NCI-H2227 (cell line): ENCODE measurements at regions not wholly inside any gene's neighbourhood (a gene's known extent, or its start where the extent isn't known, plus 50 kb on each side); places are given as distances from the start of the nearest gene placed in this dataset.

Experiments used
- DNase-seq: peaks from one replicate; lab custom pipeline; 2025; ENCODE audit not compliant: unreplicated experiment; lab: John Stamatoyannopoulos, UW

DNA sequence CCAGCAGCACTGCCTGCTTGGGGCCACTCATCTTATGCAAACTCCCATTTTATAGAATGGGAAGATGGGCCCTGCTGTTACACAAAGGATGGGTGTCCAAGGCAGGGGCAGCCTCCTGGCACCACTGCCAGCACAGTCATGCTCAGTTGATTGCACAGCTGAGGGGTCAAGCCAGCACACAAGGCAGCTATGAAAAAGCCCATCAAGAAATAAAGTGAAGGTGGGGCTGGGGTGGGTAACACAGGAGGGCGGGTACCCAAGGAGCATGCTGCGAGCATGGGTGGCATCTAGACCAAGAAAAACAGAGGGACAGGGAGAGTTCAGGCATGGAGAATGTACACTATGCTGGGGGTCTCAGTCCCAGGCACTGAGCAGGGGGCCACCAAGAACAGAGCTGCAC is 74.7 kb upstream of the UNC5B start:
- no peak for DNase-seq

DNA sequence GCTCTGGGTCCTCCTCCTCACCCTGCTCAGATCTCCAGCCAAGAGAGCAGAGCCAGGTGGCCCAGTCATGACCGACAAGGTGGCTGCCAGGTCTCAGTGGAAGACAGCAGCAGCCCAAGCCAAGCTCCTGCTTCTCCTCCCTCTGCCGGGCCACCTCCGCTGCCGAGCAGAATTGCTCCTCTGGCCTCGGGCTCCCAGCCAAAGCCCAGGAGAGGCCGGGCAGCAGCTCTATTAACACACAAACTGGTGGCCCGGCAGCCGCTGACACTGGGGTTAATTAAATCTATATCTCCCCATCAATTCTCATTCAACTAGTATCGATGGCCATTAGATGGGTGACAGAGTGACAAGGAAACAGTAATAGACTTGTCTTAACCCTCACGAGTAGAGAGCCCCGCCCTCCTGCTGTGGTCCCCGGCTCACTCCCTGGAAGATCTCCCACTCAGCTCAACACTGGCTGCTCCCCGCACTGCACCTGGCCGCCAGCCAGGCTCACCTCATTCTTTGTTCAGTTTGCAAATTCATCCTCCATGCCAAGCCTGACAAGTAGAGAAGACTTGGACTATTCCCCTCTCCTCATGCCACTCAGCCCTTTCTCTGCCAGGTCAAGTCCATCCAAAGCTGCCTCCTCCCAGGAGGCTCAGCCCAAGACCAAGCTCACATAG is 74.1 kb upstream of the UNC5B start:
- DNase-seq, result no peak

DNA sequence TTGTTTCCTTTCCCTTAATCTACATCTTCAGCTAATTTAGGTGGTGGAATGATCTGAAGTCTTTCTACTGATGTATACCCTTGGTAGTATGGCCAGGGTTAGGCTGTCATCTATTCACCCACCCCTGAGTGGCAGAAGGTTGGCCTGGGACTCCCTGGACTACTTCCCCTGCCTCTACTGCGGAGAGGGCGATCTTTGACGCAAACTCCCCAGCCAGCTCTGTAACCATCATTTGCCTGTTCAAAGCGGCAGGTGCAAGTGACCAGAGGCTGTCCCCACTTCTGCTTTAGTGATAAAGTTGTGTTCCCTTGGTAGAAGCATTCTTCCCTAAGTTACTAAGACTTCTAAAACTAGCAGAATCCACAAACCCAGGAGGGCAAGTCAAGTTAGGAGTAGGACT is 70.8 kb upstream of the UNC5B start:
- DNase-seq, result no peak

DNA sequence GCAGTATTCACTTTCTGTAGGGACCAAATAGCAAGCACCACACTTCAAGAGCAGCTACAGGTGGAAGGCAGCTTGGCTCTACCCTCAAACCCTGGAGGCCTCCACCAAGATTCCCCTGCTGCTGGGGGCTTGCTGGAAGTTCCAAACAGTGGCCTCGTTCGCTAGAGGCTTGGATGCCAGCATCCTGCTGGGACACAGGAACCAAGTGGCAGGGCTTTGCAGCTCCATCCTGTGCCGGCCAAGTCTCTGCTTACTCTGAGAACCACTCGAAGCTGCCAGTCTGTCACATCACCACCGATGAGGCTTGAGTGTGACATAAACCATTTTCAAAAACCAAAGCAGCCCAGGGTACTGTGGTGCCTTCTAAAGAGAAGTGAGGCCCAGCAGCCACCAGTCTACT is 69.2 kb upstream of the UNC5B start:
- no peak for DNase-seq

DNA sequence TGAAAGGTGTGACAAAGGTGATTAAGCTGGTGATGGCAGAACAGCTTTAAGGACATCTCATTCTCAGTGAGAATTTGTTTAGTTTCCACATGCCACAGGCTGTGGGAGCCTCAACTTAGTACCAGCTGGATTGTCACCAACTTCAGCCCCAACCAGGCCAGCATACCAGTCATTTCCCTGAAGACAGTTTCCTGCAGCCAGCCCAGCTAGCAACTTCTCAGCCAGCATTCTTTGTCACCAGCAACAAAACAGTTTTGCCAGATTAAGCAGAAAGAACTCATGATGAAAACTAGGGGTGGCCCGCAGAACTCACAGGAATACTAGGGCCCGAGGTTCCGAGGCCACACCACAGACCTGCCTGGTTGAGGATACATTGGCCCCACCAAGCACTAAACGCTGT is 68.8 kb upstream of the UNC5B start:
- DNase-seq, result no peak

DNA sequence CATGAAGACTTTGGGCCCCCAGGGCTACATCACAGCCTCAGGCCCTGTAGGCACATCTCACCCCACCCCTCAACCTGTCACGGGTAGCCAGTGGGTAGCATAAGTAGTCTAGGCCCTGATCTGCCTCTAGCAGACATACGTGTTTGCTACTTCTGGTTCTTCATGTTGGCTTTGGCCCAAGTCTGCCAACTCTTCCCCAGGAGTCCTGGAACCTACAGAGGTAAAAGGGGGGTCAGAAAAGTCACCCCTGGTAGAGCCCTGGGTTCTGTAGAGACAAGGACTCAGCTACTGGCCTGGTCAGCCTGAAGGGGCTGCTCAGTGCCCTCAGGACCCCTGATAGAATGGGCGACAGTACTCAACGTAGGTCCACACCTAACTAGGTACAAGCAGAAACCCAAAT is 67.5 kb upstream of the UNC5B start:
- no peak for DNase-seq

DNA sequence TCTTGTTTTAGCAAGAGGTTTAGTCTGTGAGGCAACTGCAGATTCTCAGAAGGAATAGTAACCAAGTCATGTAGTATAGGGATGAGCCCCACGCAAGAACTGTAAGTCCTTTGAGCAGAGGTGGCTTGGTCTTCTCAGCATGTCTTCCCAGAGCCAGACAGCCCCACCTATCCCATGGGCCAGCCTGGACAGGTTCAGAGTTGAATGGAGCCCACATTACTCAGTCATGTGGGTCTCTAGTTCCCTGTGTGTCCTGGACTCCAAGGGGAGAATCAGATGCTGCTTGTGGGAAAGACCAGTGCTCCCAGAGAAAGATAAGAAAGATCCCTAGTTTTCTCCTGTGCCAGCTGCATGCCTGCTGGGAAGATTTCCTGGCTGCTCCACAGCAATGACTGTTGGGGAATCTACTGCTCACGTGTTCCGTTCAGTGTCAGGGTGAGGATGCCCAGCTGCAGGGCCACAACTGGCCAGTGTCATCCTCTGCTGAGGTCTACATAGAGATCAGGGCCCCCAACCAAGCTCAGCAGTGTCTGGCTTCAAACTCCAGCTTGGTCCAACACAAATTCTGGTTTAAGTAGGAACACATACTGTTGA is 66.9 kb upstream of the UNC5B start:
- DNase-seq, result no peak

DNA sequence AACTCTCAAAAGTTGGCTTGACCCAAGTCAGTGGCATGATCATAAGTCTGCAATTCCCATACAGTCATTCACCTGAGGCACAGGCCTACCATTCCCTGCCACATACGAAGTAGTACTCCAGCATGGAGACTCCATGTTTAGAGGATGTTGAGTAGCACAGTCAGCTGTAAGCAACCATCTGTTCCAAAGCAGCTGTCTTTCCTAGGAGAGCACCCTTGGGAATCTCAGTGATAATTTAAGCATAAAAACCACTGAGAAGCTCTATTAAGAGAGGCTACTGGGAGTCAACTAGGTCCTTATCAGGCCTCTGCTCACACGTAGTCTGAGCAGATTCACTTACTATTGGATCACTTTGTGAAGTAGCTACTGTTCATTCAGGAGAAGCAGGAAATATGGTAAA is 61.6 kb upstream of the UNC5B start:
- DNase-seq, result no peak

DNA sequence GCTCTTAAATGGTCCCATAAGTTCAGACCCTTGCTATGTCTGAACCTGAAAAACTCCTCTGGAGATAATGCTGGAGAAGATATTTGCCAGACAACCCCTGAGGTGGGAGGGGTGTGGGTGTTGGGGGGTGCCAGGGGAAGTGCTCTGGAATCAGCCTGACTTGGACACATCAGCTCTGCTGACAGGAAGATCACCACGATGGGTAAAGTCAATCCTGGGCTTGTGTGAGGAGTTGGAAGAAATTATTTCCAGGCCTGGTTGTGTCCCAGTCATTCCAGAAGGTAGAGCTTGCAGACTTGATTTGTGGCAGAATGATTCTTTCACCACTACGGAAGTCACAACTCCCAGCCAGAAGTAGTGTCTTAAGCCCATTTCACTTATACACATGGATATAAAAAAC is 60.3 kb upstream of the UNC5B start:
- no peak for DNase-seq

DNA sequence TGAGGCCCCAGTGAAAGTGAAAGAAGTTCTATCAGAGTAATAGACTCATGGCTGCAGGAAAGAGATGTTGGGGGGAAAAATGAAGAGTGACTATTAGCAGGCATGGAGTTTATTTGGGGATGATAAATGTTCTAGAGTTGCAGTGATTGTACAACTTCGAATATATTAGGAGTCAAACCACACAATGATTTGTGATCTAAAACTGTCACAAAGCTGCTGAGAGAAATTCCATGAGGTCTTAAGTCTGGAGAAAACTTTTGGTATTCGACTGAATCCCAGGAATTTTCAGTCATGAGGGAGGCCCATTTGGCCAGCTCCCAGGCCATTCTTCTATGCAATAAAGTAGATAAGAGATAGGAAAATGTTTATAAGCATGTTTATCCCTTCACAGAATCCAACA is 55.9 kb upstream of the UNC5B start:
- no peak for DNase-seq

DNA sequence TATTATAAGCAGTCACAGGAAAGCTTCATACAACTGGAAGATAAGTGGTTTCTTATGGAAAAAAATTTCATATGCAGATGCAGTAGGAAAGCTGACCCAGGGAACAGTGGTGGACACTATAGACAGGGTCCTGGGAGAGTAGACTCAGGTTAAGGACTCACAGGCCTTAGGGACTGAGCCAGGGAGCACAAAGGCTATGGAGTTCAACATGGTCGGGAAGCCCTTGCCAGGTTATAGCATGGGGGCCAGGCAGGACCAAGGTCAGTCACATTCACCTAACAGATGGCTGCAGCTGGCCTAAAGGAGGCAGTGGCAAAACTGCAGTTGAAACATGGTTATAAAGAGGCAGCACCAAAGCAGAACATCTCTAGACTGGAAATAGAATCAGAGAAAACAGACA is 54.9 kb upstream of the UNC5B start:
- DNase-seq, result no peak

DNA sequence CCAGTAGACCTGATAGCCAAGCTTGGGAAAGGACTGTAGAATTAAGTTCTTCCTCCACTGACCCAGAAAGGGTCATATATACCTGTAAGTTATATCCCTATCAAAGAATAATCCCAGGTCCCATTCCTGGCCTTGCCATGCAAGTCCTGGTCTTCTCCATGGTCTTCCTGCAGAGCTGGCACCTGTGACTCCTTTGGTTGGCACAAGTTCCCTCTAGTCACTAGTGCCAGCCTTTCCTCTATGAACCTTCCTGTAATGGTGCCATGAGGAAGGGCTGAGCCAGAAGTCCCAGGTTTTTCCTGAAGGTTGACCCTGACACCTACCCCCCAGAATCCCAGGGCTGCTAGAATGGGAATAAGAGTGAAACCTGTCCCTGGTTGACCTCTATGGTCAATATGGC is 54.1 kb upstream of the UNC5B start:
- no peak for DNase-seq

DNA sequence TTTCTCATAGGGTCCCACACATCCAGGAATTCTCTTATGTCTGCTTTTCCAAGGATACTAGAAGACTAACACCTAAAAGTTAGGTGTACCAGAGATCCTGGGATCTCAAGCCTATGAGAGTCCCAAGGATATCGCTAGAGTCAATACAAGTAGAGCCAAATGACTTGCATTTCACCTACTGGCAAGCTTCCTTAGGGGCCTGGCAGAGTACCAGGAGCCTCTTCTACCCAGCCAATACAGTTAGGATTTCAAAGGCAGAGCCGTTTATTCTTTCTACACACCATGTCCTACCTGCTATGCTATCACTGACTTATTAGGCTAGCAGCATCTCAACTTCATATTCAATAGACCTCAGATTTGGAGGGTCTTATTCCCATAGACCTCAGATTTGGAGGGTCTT is 53.5 kb upstream of the UNC5B start:
- DNase-seq, result no peak

DNA sequence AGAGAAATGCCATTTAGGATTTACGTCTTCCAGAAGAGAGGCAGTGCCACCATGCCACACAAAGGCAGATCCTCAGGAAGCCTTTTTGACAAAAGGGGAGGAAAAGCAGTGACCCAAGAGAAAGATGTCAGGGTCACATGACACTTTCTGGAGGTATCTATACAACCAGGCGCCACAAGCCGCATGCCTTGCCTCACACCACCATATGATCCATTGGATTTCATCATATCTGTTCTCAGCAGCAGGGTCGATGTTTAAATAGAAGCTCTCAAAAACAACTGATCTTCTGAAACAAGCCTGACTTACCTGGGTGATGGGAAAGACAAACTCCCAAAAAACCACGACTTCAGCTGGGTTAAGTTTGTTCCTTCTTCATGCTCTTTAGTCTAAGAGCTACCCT is 52.5 kb upstream of the UNC5B start:
- DNase-seq, result no peak

DNA sequence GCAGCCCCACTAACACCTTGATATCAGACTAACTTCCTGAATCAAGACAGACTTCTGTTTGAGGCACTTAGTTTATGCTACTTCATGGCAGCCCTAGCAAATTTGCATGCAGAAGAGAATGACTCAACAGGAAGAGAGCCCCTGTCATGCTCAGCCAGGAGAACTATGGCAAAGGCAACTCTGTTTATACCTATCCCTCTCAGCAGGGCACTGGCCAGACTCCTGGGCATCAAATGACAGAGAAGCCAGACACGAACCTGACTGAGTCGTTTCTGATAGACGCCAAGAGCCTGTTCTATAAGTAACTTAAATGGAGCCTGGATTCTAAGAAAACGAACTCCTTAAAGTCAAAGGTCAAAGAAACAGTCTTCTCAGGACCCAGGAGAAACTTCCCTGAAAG is 50.9 kb upstream of the UNC5B start:
- DNase-seq, result no peak
